Medulla oblongata (tissue), 1 donor: ENCODE measurements at regions not wholly inside any gene's neighbourhood (a gene's known extent, or its start where the extent isn't known, plus 50 kb on each side); places are given as distances from the start of the nearest gene placed in this dataset.
"Not testable (repeated sequence)": the region's sequence is repeated elsewhere in the genome, so short reads cannot be mapped to it uniquely, and the experiment has no call there.

Source experiments
- DNase-seq: peaks from one replicate; pipeline ENCODE4 v3.0.0-alpha.2; 2015; ENCODE audit errors: extremely low spot score

DNA sequence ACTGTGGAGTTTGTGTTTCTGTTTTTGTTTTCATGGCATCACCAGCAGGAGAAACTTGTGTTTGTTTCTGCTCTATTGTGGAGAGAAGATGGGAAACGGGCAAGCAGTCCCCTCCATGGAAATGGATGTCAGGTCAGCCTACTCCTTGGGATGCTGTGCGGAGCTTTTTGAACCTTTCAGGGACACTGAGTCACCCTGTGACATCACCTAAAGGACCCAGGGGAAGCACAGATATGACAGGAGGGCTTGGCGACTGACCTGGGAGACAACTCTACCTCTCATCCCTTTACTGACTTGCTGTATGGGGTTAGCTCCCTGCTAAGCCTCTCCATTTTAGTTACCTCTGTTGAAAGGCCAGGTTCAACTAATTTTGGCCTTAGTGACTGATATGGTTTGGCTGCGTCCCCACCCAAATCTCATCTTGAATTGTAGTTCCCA, 706.9 kb upstream of the TMEM132C start:
- no peak for DNase-seq

DNA sequence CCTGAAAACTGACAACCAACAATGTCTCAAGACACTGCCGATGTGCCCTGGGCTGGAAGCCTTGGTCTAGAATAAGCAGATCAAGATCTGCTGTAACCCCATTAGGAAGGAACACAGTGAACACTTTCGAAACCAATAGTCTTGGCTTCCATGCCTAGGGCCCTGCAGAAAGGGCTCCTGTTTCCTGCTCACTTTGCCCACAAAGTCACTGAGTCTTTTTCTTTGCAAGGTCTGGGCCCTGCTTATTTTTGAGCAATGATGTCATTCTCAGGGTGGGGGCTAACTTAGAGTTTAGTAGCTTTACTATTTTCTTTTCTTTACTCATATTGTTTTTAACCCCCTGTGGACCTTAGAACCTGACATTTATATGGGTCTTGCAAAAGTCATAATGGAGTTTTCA, 704.2 kb upstream of the TMEM132C start:
- no peak for DNase-seq

DNA sequence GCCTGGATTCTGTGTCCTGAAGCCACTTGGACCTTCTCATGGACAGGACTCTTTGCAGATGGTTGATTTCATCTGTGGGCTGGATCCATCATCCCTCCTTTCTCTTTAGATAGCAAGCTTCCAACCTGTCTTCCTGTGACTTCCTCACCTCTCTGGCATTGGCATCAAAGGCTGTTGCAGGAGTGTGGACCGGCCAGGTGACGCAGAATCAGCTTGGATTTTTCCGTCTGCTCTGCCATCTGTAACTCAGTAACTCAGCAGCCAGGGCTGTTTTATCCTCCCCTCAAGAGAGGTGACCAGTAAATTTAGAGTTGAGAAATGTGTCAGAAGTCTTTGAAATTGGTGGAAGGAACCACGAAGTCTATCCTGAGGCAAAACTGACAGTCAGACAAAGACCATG, 701.7 kb upstream of the TMEM132C start:
- DNase-seq: no peak

DNA sequence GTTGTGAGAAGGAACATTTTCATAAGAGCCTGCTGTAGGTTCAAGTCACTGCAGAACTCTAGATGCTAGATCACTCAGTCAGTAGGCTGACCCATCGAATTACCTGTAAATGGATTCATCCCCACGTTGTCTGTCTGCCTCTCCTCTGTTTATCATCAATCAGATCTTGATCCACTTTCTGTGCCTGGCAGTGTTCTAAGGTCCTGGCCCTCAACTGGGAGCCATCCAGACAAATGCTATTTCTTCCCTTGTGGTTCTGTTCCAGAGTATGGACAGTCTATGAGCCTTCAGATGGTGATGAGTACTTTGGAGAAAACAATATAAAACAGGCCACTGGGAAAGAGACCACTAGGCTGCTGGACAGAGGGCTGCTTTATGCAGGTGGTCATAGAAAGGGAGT, 699.4 kb upstream of the TMEM132C start:
- no peak for DNase-seq

DNA sequence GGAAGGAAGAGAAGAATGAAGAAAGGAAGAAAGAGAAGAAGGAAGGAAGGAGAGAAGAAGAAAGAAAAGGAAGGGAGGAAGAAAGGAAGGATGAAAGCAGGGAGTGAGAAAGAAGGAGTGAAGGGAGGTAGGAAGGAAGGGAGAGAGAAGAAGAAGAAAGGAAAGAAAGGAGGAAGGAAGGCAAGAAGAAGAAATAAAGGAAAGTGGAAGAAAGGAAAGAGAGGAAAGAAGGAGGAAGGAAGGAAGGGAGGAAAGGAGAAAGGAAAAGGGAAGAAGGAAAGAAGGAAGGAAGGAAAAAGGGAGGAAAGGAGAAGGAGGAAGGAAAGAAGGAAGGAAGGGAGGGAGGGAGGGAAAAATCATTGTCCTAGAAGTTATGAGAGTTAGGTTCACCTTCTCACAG, 696.6 kb upstream of the TMEM132C start:
- no peak for DNase-seq

DNA sequence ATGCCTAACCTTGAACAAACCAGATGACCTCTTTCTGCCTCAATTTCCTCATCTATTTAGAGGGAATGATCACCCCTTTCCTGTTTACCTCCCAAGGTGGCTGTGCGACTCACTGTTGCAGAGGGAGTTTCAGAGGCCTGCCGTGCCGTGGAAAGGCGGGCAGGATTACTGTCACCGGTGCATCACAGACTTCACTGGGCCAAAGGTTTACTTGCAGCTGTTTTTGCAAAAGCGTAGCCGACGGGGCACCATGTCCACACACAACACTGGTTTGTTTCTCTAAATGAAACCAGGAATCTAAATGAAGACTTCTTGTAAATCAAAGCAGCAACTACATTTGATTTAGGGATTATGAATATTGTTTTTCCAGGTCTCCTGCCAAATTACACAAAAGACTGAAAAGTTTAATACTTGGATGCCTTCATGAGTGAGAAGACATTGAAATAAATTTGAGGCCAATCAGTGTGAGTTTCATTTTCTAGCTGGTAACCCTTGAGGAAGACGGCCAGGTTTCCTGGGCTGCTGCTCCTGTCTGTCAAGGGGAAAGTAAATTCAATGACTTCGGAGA, 696.1 kb upstream of the TMEM132C start:
- DNase-seq: no peak

DNA sequence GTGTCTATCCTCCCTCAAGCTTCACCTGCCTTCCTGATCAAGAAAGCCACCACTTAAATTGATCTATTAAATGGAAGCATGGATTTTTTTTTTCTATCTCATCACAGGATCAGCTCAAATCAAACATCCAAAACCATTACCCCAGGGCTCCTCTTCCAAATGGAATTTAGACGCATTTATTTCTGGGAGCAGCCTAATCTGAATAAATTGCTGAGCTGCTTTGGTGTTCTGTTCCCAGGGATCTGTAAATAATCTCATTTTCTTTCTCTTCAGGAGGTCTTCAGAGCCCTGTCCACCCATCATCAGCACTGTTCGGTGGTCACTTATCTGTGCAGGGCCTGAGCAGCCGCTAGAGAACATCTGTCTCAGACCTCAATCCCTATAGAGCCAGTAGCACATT, 695.4 kb upstream of the TMEM132C start:
- no peak for DNase-seq

DNA sequence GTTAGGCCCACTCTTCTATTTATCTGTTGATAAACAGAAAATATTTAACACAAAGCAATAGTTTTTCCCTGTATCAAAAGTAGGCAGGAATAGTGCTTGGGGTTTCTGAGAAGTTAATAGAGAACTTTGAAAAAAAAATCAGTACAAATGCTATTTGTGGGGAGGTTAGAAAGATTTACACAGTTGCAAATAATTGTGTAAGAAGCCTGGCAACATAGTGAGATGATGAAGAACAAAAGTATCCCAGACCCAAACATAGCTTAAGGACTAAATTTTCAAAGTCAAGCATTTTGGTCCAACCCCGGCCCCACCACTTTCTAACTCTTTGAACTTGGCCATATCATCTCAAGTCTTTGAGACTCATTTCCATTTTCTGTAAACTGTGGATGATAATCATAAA, 687.5 kb upstream of the TMEM132C start:
- DNase-seq: no peak

DNA sequence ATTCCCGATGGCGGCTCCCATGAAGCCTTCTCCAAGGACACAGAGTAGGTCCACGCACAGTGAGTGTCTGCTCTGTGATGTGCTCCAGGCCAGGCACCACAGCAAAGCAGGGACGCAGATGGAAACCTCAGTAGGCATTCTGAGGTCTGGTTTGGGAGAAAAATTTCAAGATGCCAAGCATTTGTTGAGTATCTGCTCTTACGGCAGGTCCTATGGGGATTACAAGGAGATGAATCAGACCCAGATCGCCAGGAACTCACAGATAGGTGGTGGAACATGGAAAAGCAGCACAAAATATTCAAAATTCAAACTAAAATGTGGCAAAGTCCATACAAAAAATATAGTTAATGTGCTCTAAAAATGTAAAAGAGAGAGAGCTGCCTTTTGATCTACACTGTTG, 684.9 kb upstream of the TMEM132C start:
- DNase-seq: no peak

DNA sequence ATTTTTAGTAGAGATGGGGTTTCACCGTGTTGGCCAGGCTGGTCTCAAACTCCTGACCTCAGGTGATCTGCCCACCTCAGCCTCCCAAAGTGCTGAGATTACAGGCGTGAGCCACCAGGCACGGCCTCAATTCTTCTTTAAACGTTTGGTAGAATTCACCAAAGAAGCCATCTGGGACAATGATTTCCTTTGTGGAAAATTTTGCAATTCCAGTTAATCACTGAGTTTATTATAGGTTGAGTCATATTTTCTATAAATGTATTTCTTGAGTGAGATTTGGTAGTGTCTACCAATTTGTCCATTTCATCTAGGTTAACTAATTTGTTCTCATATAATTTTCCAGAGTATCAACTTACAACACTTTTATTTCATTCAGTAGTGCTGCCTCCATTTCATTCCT, 683.9 kb upstream of the TMEM132C start:
- no peak for DNase-seq

DNA sequence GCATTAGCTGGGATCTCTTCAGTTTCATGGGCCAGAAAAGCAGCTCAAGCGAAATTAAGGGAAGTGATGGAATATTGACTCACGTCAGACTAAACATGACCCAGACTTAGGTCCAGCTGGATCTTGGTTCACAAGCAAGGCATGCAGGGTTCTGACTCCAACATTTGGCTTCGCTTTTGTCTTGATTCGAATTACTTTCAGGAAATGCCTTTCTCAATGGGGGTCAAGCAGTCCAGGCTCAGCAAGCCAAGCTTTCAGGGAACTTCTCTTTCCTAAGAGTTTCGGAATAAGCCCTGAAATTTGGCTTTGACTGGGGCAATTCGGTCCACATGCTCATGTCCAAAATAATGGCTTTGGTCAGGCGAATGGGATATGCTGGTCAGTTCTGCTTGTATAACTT, 678.7 kb upstream of the TMEM132C start:
- DNase-seq: peak; percentile 3

DNA sequence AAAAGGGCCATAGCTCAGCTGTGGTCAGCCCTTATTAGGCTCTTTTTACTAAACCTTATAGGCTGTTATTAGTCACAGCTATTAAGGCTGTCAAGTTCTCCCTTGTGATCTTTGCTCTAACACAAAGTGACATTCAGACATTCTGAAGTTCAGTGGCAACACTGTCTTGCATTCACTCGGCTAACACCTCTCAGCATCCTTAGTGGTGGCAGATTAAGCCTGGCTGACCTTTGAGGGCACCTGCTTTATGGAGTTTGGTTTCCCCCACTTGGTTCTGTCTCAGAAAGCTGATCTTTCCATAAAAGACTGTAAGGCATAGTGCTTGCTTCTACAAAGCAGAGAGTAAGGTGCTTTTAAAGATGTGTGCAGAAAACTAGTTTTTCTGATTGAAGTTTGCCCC, 677.4 kb upstream of the TMEM132C start:
- no peak for DNase-seq

DNA sequence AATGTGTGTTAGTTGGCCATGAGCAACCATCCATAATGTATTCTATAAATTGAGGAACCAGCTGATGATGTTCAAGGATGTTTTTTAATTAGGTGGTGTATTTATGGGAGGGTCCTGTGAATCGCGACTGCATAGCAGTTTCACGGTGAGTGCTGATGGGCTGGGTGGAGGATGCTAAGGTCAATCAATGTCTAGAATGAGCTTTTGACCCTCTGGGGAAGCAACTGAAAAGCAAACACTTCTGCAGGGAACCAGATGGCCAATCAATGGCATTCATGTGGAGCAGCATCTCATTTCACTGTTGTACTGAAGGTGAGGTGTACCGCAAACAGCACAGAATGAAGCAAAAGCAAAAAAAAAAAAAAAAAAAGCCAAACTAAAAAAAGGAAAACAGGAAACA, 676.1 kb upstream of the TMEM132C start:
- no peak for DNase-seq

DNA sequence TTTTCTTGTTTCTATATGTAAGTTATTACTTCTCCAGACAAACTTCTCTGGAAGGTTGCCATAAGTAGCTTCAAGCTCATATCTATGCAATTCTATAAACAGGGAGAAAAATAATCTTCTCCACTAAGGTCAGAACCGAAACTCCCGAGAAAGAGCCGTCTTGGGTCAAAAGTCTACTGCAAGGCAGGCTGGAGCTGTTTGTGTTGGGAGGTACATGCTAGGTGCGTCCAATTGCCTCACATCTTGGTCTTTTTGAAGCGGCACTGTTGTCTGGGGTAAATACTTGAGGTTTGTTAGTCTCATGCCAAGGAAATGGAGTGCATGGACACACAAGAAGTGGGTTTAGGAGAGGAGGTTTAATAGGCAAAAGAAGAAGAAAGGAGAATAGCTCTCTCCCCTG, 674.7 kb upstream of the TMEM132C start:
- DNase-seq: no peak

DNA sequence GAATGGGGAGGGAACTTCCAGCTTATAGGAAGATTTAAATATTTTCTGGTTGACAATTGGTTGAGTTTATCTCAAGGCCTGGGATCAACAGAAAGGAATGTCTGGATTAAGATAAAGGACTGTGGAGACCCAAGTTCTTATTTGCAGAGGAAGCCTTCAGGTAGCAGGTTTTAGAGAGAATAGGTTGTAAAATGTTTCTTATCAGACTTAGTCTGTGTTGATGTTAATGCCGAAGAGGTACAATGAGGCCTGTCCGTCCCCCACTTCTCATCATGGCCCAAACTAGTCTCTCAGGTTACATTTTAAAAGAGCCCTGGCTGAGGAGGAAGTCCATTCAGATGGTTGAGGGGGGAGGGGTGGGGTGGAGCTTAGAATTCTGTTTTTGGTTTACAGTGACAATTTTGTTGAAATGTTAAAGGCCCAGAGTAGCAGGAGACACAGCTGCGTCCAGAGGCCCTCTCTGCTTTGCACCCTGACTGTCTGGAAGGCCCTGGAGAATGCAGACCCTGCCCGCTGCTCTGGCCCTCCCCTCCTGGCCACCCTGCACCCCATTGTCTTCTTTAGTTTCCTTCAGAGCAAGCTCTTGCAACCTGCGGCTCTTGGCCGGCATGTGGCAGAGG, 672.5 kb upstream of the TMEM132C start:
- no peak for DNase-seq

DNA sequence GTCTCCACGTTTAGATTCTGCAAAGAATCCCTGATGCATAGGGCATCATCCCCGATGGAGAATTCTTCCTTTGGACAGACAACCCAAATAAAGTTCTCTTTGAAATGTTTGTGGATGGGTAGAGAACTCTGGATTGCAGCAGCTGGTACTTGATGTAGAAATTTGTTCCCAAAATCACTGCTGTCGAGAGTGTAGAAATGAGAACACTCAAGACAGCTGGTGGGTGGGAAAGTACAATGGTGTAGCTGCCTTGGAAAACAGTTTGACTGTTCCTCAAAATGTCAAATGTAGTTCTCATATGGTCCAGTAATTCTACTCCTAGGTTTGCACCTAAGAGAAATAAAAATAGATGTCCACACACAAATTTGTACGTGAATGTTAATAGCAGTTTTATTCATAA, 671.5 kb upstream of the TMEM132C start:
- DNase-seq: no peak

DNA sequence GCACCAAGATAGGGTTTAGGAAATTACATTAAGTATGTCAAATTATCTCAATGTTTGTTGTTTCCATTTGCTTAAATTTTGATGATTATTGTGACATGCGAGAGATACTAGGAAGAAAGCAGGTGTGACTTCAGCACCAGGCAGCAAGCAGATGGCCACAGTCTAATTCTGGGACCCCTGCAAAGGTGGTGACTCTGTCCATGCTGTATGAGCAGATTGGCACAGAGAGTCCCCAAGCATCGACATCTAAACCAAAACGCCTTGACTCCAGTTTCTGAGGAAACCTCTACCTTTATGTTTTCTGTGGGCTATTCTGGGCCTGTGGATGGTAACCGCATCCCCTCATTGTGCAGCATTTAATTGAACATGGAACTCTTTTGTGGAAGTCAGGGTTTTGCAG, 670.1 kb upstream of the TMEM132C start:
- no peak for DNase-seq

DNA sequence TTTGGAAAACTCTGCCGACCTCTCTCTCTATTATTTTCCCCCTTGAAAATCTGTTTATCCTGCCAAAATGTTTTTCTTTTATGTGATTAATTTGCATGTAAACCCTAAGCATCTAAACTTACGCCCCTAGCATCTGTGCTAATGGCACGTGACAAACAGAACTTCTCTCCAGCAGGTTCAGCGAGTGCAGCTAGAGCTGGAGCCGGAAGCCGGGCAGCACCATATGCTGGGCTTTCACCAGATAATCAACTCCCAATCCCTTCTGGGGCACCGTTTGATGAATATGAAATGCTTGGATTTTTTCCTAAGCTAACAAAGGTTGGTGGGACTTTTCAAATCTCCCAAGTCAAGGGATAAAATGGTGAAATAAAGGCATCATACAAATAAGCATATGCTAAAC, 667.5 kb upstream of the TMEM132C start:
- DNase-seq: no peak

DNA sequence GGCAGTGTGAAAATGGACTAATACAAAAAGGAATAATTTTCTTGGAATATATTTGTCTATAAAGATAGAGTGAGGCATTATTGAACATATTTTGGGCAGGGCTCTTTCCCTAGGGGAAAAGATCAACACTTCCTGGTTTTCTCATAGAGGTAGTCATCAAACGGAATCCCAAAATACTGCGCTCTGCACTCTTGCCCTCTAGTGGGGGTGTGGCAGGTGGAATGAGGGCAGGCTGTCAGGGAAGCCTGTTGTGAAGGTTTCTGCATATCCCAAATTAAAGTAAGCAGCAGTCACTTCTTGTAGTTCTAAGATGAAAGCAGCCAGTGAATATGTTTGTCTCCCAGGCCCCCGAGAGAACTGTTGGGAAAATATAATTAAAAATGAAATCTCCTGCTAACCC, 666.8 kb upstream of the TMEM132C start:
- no peak for DNase-seq

DNA sequence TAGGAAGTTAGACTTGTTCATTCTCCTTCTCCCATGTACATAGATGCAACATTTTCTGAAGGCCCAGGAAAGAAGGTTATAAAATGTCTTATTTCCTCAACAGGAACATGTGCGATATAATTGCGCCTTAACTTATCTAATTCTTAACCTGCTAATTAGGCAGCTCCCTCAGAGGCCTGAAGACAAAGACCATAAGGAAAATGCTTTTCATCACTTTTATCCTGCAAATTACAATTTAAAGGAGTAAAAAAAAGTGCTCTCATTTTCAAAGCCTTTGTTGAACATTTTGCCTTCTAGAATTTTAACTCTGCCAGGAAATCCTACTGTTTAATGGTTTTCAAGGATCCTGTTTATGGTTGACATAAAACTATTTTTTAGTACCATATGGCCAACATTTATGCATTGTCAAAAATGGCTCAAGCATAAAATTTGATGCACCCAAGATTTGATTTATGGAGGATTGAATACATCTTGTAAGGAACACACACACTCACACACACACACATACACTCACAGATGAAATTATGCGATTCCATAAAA, 660.4 kb upstream of the TMEM132C start:
- no peak for DNase-seq

DNA sequence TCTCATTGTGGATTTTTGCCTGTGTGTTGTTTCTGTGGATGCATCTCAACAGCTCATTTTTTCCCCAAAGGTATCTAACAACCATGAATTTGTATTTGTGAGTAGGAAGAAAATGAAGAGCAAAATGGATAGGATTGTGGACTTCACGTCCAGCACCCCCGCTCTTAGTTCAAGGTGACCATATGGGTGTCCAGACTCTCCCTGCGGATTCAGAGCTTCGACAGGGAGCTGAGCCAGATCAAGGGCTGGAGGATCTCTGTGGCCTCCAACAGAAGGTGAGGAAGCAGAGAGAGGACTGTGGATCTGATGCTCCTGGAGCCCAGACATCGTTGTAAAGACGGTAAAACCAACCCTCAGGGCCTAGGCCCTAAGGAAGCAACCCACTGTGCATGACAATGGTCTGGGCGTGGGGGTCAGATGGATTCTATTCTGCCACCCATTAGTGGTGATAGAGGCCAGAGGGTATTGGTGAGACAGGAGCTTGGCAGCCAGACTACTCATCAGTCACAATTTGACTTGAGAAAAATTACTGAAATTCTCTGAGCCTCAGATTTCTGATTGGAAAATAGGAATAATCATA, 659.7 kb upstream of the TMEM132C start:
- no peak for DNase-seq

DNA sequence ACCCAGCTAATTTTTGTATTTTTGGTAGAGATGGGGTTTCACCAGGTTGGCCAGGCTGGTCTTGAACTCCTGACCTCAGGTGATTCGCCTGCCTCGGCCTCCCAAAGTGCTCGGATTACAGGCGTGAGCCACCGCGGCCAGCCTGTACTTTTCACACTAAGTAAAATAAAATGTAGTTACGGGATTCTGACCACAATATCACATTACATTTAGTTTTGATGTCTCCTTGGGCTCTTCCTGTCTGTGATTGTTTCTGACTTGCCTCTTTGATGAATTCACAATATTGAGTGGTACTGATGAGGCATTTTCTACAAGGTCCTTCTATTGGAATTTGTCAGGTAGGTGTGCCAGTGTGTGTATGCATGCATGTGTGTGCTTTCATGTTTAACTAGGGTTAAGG, 658.6 kb upstream of the TMEM132C start:
- not testable (repeated sequence) for DNase-seq

DNA sequence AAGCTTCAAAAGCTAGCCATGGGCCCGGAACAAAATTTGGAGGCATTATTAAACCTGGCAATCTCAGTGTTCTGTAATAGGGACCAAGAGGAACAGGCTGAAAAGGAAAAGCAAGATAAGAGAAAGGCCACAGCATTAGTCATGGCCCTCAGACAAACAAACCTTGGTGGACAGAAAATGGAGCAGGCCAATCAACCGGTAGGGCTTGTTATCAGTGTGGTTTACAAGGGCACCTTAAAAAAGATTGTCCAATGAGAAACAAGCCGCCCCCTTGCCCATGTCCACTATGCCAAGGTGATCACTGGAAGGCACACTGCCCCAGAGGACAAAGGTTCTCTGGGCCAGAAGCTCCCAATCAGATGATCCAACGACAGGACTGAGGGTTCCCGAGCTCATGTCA, 653.9 kb upstream of the TMEM132C start:
- no peak for DNase-seq
